ENCODE measurements at regions not wholly inside any gene's neighbourhood (a gene's known extent, or its start where the extent isn't known, plus 50 kb on each side); places are given as distances from the start of the nearest gene placed in this dataset.
"Not testable (repeated sequence)": the region's sequence is repeated elsewhere in the genome, so short reads cannot be mapped to it uniquely, and the experiment has no call there.

DNA sequence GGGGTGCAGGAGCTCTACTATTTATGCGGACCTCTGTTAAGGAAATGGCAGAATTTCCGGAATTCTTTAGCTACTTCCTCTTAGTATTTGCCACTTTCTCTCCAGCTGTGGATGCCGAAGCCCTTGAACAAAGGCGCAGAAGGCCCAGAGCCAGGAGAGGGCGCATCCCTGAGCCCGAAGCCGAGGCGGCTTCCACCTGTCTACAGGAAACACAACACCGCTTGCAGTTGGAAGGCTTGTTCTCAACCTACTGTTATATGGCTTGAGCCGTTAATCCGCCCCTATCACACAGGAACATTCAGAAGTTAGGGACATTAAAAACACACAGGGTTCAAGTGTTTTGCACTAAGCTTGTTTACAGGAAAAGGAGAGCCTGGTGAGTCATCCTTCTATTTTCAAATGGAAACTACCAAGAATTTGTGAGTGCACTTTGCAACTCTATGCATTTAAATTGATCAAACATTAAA is 417.1 kb downstream of the BCKDHB start:
- Histone ChIP-seq H3K4me1 (peaks cover 0 to 12% (median 0%) of the 10 kb centered on the region in 10 experiments; a peak in 8 of 20 replicates), H3K4me3 (no peak overlapping the region), H3K27me3 (no peaks in the 10 kb centered on the region), H4K20me1 (no peaks in the 10 kb centered on the region), H3K36me3 (no peaks in the 10 kb centered on the region), H3K4me2 (peak overlapping the region in 4 of 11 experiments; percentile 9 to 47 (median 32); a peak in 7 of 22 replicates), H3K9ac (no peak overlapping the region), H3K27ac (peak overlapping the region in 1 of 11 experiments; percentile 20; a peak in 1 of 22 replicates), H3K9me3 (replicated peaks in 1 of 11) (no peaks in the 10 kb centered on the region)
- TF ChIP-seq Cebpa-rat (IDR thresholded peaks at IDR 0.05): no peak

DNA sequence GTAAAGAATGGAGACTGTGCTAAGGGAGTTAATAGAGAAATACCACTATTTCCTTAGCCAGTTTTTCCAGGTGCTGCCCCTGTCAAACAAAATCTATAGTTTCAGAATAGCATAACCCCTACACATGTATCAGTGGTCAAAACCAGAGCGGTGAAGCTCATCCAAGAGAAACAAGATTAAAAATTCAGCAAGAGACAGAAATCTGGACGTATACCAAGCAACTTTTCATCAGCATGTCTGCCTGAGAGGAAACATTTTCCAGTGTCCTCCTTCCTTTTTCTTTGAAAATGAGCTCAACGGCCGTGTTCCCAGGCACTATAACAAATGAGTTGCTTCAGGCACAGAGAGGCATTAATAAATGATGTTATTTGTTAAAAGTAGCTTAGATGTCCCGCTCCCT is 416.5 kb downstream of the BCKDHB start:
- TF ChIP-seq Cebpa-rat (IDR thresholded peaks at IDR 0.05): no peak
- Histone ChIP-seq H4K20me1 (no peaks in the 10 kb centered on the region), H3K4me2 (peak overlapping the region in 2 of 11 experiments; percentile 21 to 44; a peak in 1 of 22 replicates), H3K27ac (no peak overlapping the region), H3K9ac (no peak overlapping the region), H3K4me3 (no peak overlapping the region), H3K9me3 (replicated peaks in 1 of 11) (no peaks in the 10 kb centered on the region), H3K27me3 (no peaks in the 10 kb centered on the region), H3K4me1 (peaks cover 0 to 12% (median 0%) of the 10 kb centered on the region in 10 experiments; a peak in 8 of 20 replicates), H3K36me3 (no peaks in the 10 kb centered on the region)

DNA sequence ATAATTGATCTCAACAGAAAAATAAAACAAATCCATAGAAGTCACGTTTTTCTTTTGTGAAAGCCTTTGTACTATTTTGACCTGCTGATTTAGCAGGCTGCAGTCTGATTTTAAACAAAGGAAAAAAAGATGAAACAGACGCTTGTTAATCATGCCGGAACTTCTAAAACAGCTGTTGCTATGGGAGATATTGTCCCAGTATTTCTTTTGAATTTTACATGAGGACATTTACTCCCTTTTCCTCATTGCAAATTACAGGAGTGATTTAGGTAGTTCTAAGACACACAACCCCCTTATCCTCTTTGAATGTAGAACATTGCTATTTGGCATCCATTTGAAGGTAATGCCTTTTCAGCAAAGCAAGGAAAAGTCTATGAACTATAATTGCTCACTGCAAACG is 416.1 kb downstream of the BCKDHB start:
- H3K27me3 ChIP-seq: no peaks in the 10 kb centered on the region
- no peaks in the 10 kb centered on the region for H3K36me3 ChIP-seq
- H3K9me3 ChIP-seq (replicated peaks in 1 of 11): no peaks in the 10 kb centered on the region
- H3K9ac ChIP-seq: no peak overlapping the region
- no peak for TF ChIP-seq Cebpa-rat (IDR thresholded peaks at IDR 0.05)
- no peak overlapping the region for H3K4me2 ChIP-seq
- H3K4me1 ChIP-seq: peaks cover 0 to 12% (median 0%) of the 10 kb centered on the region in 10 experiments; a peak in 8 of 20 replicates
- H4K20me1 ChIP-seq: no peaks in the 10 kb centered on the region
- no peak overlapping the region for H3K4me3 ChIP-seq
- H3K27ac ChIP-seq: no peak overlapping the region

DNA sequence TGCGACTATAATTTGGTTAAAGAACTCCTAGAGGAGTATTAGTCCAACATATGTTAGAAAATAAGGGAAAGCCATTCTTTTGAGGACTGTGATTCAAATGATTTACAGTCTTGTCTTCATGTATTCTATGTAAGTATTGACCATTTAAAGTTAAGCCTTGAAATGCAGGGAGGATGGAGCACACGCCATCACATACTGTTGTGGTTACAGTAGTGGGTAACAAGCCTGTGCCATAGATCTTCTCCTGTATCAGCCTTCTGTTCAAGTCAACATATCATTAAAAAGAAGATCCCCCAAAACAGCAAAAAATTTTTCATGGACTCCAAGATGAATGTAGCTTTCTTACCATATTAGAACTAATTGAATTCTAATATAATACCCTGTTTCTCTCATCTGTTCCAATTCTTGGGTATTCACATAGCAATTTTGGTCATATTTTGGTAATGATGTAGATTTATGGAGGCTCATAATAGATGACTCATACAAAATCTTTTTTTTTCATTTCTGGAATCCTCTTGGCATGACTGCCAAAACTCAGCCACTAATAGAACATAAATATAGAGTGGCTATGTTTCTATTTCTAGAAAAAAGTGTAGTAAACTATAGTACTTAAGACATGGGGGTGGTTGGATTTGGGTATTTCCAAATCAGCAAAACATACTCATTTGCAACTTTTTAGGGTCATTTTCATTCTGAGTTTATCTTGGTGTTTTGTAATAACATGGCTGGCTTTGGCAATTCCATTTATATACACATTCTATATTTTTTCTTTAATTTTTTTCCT is 413.5 kb downstream of the BCKDHB start:
- Histone ChIP-seq H3K9ac (no peak overlapping the region), H4K20me1 (no peaks in the 10 kb centered on the region), H3K36me3 (no peaks in the 10 kb centered on the region), H3K4me1 (peaks cover 0 to 12% (median 0%) of the 10 kb centered on the region in 10 experiments; a peak in 8 of 20 replicates), H3K4me2 (no peak overlapping the region), H3K4me3 (no peak overlapping the region), H3K9me3 (replicated peaks in 1 of 11) (no peaks in the 10 kb centered on the region), H3K27me3 (no peaks in the 10 kb centered on the region), H3K27ac (no peak overlapping the region)
- no peak for TF ChIP-seq Cebpa-rat (IDR thresholded peaks at IDR 0.05)

DNA sequence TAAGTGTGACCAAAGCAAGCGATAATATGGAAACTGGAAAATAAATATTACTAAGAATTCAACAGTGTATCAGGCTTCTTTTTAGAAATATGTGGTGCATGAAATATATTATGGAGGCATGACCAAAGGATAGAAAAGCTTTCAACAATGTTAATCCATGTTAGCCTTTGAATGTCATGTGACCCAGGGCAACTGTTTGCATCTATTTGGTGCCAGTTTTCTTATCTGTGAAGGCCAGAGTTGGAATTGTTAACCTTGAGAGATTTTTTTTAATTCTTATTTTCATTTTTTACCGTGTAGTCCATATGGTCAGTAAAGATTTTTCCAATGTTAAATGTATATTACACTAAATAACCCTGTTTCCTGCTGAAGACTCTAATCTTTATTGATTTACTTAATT is 411.1 kb downstream of the BCKDHB start:
- Histone ChIP-seq H3K4me1 (no peaks in the 10 kb centered on the region), H3K36me3 (no peaks in the 10 kb centered on the region), H3K27me3 (no peaks in the 10 kb centered on the region), H3K9ac (no peak overlapping the region), H3K9me3 (replicated peaks in 1 of 11) (no peaks in the 10 kb centered on the region), H3K4me3 (no peak overlapping the region), H3K27ac (no peak overlapping the region), H3K4me2 (no peak overlapping the region), H4K20me1 (no peaks in the 10 kb centered on the region)
- TF ChIP-seq Cebpa-rat (IDR thresholded peaks at IDR 0.05): no peak

DNA sequence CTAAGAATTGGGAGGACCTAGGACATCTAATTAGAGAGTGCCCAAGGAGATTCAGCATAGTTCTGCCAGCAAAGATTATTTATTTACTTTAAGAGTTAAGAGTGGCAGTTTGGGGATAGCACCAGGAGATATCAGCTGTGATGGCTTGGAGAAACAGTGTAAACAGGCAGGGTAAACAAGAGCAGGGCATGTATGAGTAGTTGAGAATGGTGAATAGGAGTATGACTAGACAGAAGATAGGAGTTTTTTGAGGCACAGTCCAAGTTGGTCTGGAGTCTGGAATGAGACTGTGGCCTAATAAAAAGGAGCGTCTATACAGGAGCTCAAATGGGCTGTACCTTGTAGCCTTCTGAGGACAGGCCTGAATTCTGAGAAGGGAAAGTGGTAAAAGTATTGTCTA is 404.1 kb downstream of the BCKDHB start:
- H3K4me2 ChIP-seq; H3K4me1 ChIP-seq; H3K27ac ChIP-seq; H3K9me3 ChIP-seq (replicated peaks in 1 of 11); H3K36me3 ChIP-seq; H3K9ac ChIP-seq; H4K20me1 ChIP-seq; H3K4me3 ChIP-seq; H3K27me3 ChIP-seq: not testable (repeated sequence)

DNA sequence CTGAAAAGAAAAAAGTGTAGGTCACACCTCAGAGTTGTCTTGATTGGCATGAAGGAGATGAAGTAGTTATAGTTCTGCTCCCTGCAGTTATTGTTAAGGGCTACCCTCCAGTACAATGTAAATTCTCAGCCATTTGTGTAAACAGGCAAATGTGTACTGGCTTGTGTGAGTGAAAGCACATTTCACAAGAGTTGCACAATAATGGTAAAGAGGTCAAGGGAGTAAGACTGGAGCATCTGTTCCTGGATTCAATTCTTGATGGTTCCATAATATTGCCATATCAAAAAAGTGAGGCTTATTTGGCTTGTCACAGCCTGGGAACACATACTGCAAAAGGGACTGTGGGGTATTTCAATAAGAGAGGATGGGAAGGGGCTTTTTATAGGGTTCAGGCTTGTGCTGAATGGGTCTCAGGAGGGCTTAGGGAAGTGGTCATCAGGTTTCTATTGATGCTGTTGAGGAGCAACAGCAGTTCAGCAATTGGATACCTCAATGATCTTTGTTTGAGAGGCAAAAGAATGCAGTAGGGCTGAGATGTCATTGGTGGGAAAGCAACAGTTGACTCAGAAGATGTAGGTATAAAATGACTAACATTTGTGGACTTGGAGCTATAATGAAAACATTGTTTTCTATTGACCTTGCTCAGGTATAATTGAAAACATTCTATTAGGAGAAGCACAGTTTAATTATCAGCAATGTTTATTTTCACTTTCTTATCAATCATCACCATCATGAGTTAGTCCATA is 402.6 kb downstream of the BCKDHB start:
- no peaks in the 10 kb centered on the region for H4K20me1 ChIP-seq
- TF ChIP-seq Cebpa-rat (IDR thresholded peaks at IDR 0.05): no peak
- H3K9ac ChIP-seq: no peak overlapping the region
- no peak overlapping the region for H3K27ac ChIP-seq
- no peaks in the 10 kb centered on the region for H3K36me3 ChIP-seq
- H3K4me3 ChIP-seq: no peak overlapping the region
- no peaks in the 10 kb centered on the region for H3K27me3 ChIP-seq
- no peaks in the 10 kb centered on the region for H3K4me1 ChIP-seq
- no peaks in the 10 kb centered on the region for H3K9me3 ChIP-seq (replicated peaks in 1 of 11)
- H3K4me2 ChIP-seq: no peak overlapping the region

DNA sequence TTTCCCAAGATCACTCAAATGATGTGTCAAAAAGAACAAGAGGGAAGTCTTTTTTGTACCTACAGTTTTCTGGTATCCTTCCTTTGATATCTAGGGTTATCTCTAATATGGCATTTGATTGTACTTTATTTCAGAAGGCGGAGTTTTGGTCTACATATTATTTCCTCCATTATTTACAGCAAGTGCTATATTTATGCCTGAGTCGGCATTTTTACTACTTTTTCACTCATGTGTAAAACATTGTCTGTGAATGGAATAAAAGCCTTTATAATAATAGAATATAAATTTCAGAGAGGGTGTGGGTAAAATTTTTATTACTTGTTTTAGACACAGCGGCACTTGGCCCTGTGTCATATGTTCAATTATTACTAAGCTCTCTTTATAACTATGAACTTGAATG is 398.4 kb downstream of the BCKDHB start:
- H3K4me3 ChIP-seq: no peak overlapping the region

DNA sequence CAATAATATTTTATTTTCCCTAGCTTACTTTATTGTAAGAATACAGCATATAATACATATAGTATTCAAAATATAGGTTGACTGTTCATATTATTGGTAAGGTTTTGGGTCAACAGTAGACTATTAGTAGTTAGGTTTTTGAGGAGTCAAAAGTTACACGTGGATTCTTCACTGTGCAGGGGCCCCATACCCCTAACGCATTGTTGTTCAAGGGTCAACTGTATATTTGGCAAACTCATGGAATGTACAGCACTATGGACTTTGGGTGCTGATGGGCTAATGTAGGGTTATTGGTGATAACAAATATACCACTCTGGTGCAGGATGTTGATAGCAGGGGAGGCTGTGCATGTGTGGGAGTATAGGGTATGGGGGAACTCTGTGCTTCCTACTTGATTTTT is 397.2 kb downstream of the BCKDHB start:
- no peaks in the 10 kb centered on the region for H3K4me1 ChIP-seq

More for the DNA sequence above, 398.4 kb downstream of the BCKDHB start:
- H3K9ac ChIP-seq: no peak overlapping the region
- no peaks in the 10 kb centered on the region for H3K27me3 ChIP-seq
- H3K36me3 ChIP-seq: no peaks in the 10 kb centered on the region
- no peaks in the 10 kb centered on the region for H3K4me1 ChIP-seq
- no peaks in the 10 kb centered on the region for H4K20me1 ChIP-seq
- no peak for TF ChIP-seq Cebpa-rat (IDR thresholded peaks at IDR 0.05)
- no peak overlapping the region for H3K27ac ChIP-seq
- H3K4me2 ChIP-seq: no peak overlapping the region
- no peaks in the 10 kb centered on the region for H3K9me3 ChIP-seq (replicated peaks in 1 of 11)

More for the DNA sequence above, 397.2 kb downstream of the BCKDHB start:
- no peak overlapping the region for H3K4me2 ChIP-seq
- H3K4me3 ChIP-seq: no peak overlapping the region
- no peak overlapping the region for H3K9ac ChIP-seq
- no peak for TF ChIP-seq Cebpa-rat (IDR thresholded peaks at IDR 0.05)
- no peaks in the 10 kb centered on the region for H3K27me3 ChIP-seq
- H4K20me1 ChIP-seq: no peaks in the 10 kb centered on the region
- H3K27ac ChIP-seq: no peak overlapping the region
- H3K36me3 ChIP-seq: no peaks in the 10 kb centered on the region
- no peaks in the 10 kb centered on the region for H3K9me3 ChIP-seq (replicated peaks in 1 of 11)
